GM21390 (cell line): ENCODE measurements at regions not wholly inside any gene's neighbourhood (a gene's known extent, or its start where the extent isn't known, plus 50 kb on each side); places are given as distances from the start of the nearest gene placed in this dataset.
A peak's percentile ranks its signal among the peaks of the same experiment; 100 is the strongest.

Experiments
- ATAC-seq: cut with Tn5 transposase; IDR thresholded peaks from one replicate; pipeline ENCODE4 v1.9.1; 2021; ENCODE audit not compliant: unreplicated experiment

DNA sequence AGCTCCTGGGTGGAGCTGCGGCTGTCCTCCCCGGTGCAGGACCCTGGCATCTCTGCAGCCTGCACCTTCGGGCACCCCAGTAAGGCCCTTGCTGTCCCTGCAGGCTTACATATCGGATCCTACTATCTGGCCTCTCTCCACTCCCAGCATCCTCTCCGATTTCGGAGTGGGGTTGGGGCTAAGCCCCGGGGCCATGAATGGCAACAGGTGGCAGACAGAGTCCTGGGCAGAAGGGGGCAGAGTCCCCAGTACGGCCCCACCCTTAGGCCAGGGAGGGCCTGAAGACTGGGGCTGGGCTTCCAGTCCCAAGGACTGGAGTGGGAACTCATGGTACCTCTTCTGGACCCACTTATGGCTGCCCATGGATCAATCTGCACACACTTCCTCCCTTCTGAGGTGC is 180.4 kb upstream of the MC4R start:
- ATAC-seq = no peak

DNA sequence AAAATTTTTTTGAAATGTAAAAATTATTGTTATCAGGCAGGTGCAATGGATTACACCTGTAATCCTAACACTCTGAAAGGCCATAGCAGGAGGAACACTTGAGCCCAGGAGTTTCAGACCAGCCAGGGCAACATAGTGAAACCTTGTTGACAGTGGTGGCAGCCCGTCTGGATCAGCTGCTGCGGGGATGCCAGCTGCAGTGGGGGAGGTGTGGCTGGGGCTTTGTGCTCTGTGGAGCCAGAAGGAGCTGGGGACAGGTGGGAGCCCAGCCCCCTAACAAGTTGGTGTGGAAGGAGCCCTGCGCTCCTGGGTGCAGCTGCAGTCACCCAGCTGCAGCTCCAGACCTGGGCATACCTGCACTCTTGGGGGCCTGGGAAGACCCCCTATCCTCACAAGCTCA is 182.4 kb upstream of the MC4R start:
- no peak for ATAC-seq

DNA sequence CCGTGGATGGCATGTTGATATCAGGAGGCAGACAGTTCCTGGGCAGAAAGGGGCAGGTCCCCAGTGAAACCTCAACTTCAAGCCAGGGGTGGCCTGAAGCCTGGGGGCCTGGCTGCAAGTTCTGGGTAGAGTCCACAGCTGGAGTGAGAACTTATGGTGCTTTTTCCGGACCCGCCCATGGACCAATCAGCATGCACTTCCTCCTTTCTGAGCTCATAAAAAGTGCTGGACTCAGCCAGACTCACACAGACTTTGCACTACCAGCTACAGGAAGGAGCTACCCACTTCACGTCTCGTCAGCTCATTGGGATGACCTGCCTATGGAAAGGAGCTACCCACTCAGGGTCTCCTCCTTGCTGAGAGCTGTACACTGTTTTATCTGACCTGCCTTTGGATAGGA is 183.1 kb upstream of the MC4R start:
- no peak for ATAC-seq

DNA sequence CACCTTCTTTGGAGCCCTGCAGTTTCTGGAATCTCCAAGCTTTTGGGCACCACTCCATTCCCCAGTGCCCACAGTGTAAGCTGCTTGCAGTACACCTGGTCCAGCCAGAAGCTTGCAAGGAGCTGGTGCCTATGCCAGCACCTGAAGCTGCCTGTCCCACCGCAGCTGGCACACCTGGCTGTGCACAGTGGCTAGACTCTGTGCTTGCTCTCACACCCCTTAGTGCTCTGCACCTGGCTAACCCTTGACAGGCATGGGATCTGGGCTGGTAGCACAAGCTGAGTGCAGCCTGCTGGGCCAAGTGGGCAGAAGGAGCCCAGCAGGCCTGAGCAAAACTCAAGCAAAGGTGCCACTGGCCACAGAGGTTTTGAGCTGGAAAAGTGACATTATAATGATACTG is 183.8 kb upstream of the MC4R start:
- no peak for ATAC-seq

DNA sequence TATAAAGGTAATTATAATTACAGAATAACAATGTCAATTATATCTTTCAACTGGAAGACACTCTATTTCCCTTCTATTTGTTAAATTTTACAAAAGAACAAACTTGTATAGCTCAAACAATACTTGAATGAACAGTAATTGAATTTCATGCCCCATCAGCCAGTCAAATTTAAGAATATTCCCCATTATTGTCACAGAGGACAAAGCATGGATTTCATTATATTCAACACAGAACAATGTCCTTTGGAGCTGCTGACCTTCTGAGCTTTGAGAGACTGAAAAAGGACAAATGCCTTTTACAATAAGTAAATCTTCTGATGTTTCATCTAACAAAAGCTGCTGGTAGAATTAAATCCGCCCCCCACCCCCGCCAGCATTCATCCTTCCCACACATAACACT is 187.5 kb upstream of the MC4R start:
- no peak for ATAC-seq

DNA sequence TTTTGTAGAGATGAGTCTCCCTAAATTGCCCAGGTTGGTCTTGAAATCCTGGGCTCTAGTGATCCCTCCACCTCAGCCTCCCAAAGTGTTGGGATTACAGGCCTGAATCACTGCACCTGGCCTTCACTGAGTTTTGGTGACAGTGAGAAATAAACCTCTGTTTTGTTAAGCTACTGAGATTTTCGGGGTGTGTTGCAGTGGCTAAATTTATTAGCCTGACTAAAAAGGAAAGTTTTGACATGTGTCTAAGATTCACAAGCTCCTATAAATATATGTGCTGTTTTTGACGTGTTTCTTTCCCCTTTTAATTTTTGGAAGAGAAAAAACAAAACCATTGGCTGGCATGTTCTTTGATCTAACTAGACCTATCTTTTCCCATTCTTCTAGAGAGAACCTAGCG is 190.5 kb upstream of the MC4R start:
- ATAC-seq = no peak

DNA sequence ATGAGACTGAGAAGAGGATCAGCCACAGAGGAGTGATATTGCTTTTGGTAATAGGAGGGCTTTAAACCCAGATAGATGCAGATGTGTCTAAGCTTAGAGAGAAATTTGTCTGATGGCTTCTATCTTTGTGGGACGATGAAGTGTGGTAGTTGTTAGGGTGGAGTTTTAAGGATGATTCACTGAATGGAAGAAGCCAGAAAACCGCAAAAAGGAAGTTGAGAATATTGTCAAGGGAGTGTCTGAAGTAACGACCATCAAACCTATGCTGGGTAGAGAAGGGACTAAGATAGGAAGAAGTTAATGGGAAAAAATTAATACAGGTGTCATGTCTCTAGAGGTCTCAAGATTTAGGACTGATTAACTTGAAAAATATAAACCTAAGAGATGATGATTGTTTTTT is 195.6 kb upstream of the MC4R start:
- ATAC-seq = no peak

DNA sequence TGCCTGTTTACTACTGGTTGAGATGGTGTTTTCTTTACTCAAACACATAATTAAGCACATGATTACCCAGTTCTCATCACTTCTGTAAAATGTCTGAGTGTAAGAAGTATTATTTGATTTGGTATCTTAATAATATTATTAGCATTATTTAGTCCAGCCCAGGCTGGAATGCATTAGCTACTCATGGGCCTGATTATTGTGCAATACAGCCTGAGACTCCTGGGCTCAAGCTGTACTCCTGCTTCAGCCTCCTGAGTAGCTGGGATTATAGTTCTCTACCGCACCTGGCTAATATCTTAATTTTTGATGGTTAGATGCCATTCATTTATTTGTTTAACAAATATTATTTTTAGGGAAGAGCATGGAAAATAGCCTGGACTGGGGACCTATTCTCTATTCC is 197.6 kb upstream of the MC4R start:
- no peak for ATAC-seq

DNA sequence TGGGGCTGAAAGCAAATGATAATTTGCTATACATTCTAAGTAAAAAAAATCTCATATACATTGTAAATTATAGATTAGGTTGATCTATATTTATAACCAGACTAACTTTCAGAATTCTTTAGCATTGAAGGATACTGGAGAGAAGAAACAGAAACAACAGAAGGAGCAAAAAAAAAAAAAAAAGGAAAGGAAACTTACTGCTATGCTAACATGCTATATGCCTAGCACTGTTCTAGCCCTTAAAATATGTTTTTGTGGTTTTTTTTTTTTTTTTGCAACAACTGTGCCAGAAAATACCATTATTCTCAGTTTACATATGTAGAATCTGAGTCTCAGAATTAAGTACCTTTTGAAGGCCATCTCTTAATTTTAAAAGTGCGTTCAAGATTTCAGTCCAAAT is 204.9 kb upstream of the MC4R start:
- ATAC-seq = no peak

DNA sequence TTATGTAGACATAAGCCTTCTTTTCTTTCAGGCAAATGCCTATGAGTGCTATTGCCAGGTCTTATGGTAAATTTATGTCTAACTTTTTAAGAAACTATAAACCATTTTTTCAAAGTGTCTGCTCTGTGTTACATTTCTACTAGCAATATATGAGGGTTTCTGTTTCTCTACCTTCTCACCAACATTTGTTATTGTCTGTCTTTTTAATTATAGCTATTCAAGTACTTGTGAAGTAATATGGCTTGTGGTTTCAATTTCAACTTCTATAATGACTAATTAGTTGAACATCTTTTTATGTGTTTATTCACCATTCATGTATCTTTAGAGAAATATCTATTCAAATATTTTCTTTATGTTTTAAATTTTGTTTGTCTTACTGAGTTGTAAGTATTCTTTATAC is 213.1 kb upstream of the MC4R start:
- no peak for ATAC-seq

DNA sequence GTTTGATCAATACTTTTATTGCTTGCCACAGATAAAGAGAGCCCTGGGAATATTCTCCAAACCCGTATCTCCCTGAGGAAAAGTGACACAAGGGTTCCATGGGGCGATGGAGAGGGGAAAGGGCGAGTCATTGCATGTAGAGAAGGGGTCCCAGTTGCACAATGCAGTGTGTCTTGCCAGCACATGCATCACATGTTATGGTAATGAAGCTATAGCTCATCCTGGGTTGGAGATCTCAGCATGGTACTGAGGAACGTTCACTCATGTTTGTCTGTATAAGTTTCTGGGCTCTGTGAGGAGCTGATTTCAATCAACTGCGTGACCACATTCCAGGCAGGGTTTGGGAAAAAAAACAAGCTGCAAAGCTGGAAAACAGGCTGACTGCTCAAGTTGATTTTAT is 220.7 kb upstream of the MC4R start:
- ATAC-seq = no peak

DNA sequence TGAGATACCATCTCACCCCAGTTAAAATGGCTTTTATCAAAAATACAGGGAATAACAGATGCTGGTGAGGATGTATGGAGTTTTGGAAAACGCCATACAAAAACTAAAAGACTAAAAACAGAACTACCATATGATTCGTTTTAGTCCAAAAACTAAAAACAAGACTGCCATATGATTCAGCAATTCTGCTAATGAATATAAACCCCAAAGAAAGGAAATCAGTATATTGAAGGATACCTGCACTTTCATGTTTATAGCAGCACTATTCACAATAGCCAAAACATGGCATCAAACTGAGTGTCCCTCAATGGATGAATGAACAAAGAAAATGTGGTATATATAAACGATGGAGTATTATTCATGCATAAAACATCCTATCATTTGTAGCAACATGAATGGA is 224.4 kb upstream of the MC4R start:
- ATAC-seq = no peak

DNA sequence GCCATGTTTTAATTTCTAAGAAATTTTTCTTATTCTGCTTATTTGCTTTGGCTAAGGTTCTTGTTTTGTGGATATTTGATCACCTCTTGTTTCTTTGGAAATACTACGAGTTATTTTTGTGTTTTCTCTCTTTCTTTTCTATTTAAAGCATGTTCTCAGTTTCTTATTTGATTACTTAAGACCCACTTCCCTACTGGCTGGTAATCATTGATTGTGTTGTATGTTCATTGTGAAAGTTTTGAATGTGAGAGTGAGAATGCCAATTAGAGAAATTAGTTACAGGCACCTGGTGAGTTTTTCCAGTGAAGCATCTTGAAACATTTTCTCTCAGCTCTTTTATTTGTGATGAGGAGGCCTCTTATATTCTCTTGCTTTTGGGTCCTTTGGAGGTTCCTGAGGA is 226.7 kb upstream of the MC4R start:
- peak; percentile 82 for ATAC-seq

DNA sequence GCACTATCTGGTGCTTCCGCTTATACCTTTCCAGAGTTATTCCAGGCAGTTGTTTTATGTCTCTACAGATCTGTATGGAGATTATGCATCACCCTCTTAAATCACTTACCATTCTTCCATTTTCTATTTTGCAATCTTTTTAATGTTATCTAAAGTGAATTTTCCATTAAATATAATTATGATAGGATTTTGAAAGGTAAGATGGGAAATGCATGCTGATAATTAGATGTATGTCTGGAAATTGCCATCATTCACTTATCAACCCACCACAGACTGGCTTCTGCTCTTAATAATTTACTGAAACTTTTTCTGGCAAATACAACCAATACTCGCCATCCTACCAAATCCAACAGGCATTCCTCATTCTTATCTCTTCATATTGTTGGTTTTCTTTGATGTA is 227.4 kb upstream of the MC4R start:
- no peak for ATAC-seq

DNA sequence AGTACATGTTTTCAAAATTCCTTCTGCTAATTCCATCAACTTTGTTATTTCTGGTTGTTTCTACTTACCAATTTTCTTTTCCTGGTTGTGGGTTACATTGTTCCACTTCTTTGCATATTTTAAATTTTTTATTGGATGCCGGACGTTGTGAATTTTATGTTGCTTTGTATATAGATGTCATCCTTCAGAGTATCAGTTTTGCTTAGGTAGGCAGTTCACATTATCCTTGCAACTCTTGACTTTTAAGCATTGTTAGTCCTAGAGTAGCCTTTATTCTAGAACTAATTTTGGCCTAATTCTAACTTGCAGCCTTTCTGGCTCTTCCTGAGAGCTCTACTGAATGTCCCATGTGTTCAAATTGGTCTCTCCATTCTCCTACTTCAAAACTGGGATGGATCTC is 228.7 kb upstream of the MC4R start:
- no peak for ATAC-seq

DNA sequence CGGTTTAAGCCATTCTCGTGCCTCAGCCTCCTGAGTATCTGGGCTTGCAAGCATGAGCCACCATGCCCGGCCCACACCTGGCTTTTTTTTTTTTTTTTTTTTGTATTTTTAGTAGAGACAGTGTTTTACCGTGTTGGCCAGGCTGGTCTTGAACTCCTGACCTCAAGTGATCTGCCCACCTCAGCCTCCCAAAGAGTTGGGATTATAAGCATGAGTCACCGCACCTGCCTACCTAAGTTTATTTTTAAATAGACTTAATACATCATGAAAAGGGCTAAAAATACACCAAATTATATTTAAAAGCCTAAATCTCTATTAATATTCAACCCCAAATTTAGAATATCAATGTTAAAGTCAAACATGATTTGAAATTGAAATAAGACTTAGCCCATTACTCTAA is 250.8 kb upstream of the MC4R start:
- no peak for ATAC-seq

DNA sequence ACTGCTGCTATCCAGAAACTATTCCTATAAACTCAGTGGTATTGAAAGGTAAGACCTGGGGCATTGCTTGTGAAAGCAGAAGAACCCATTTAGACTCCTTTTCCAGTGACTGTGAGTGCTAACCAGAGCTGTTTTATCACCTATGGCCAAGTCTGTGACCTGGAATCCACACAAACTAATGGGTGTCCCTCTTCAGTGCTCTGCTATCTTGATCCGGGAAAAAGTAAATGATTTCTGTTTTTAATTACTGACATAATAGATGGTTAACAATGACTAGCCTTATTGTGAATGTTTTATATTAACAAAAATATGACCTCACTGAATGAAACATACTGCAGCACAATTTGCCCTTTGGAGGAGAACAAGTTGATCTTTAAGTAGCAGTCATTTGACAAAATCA is 251.6 kb upstream of the MC4R start:
- no peak for ATAC-seq

DNA sequence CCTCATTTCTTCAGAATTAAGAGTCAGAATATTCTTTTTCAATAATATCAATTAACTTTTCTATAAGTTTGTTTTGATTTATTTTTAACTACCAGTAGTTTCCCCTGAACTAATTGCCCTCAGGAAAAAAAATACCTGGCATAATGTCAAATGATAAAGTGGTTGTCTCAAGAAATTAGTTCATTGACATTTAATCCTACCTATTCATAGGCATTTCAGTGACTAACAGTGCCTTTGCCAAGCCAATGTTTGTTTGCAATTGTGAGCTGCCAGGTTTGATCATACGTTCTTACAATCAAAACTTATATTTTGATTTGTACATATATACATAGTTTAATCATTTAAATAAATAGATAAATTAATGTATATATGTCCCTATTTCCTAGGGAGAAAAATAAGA is 267.3 kb upstream of the MC4R start:
- no peak for ATAC-seq

DNA sequence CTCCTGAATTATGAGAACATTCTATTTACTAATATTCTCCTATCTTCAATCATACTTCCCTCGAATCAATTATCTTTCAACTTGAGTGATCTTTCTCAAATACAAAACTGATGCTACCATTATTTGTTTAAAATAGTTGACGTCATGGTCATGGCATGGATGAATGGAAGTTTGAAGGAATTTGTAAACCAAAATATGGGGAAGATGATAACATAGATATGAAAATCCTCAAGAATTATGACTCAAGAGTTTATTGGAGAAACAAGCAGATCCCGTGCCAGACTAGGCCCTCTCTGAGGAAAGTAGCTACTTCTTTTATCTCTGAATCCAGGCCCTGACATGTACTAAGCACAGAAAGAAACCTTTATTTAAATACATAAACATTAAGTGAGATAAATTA is 270.4 kb upstream of the MC4R start:
- ATAC-seq = no peak

DNA sequence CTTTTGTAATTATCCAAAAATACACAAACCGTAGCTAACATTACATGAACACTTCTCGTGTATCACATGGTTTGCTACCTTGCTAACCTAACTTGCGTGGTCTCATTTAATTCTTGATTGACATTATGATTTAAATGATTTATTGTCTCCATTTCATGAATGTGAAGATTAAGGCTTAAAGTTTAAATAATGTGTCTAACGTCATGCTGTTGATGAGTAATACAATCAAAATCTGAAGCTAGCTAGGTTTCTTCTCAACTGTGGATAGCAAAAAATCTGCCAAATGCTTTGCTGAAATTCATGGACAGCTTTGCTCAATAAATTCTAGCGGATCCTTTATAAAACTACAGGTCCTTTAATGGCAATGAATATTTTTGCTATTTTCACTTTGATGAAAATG is 274.1 kb upstream of the MC4R start:
- ATAC-seq = no peak

DNA sequence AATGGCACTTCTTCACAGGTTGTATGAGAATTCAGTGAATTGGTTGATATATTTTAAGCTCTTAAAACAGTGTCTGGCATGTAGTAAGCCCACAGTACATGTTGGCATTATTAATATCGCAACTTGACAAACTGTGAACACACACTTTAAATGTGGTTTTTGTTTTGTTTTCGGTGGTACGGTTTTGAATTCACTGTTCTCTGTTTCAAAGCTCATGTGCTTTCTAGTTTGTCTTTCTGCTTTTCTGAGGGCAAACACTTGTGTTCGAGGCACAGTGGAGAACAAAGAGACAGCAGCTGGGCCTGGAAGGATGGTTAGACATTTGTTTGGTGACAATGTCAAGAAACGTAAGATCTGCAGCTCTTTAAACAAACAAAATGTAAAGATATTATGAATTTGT is 276.5 kb upstream of the MC4R start:
- ATAC-seq = peak; percentile 95

DNA sequence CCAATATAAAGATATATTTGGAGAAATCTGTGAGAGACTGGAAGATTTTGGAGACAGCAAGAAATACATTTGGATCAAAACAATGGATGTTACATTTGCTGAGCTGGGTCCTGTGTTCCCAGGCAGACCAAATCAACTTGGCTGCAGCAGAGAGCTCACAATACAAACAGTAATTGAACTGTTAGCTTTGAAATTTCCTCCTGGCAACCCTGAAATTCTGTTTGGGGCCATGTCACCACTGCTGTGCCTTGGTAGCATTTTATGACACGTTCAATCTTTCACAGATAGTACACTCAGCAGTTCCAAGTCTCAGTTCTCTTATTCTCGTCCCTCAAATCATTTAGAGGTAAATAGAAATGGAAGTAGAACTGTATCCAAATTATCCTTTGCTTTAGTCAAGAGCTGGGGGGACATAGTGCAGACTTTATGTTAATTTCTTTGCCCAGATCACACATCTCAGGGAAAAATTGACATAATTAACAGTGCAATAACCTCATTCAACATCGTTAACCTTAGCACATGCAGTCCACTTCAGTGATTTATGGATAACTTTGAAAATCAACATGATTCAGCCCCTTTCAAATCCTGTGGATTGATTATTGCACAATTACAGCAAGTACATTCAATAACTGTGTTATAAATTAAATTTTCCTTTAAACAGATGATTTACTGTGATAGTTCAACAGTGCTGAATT is 277.4 kb upstream of the MC4R start:
- ATAC-seq = no peak

DNA sequence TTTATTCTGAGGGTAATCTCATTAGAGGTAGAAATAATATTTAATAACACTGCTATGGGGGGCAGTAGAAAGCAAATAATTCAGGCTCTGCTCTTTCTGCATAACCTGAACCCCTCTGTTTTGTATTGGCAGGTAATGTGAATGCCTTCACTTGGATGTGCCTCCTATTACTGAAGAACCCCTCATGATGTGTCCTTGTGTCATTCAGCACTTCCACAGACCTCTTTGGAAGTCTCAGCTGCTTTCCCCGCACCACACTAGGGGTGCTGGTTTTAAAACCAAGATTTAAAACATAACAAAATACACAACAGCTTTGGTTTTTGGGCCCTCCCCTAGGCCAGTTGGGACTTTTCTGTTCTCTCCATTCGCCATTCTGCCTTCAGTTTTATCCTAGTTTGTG is 281.7 kb upstream of the MC4R start:
- ATAC-seq = no peak

DNA sequence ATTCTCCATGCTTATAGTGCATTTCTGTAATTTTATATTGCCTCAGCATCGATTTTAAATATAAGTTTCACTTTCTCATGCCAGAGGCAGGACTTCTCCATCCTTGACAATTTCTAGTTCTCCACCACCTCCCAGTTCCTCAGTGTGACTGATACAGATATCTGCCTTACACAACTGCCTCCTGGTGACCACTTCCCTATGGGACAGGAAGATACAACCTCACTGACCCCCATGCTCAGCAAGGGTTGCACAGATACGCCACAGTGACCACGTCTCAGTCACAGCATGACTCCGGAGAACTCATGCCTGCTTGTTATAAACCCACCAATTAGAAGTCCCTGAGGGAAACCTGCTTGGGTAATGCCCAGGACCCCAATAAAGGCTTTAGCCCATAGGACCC is 284.0 kb upstream of the MC4R start:
- ATAC-seq = no peak
